ENCODE measurements at regions not wholly inside any gene's neighbourhood (a gene's known extent, or its start where the extent isn't known, plus 50 kb on each side); places are given as distances from the start of the nearest gene placed in this dataset.
A peak's percentile ranks its signal among the peaks of the same experiment; 100 is the strongest.
"Not testable (repeated sequence)": the region's sequence is repeated elsewhere in the genome, so short reads cannot be mapped to it uniquely, and the experiment has no call there.

GRCh38 chr5:144024545-144024944, 145.9 kb downstream of the YIPF5 start:
- H3K4me3 Mint-ChIP-seq = no peak overlapping the region

GRCh38 chr5:144026286-144026685, 144.2 kb downstream of the YIPF5 start:
- H3K4me1 Mint-ChIP-seq = peaks cover 0 to 2% (median 0%) of the 10 kb centered on the region in 3 donors
- H3K36me3 Mint-ChIP-seq = no peaks in the 10 kb centered on the region
- no peak overlapping the region for H3K4me3 Mint-ChIP-seq
- peaks cover 3% of the 10 kb centered on the region for H3K27me3 Mint-ChIP-seq
- peaks cover 0 to 10% (median 3%) of the 10 kb centered on the region in 3 donors for H3K9me3 Mint-ChIP-seq
- no peak overlapping the region for H3K27ac Mint-ChIP-seq

More at GRCh38 chr5:144024545-144024944, 145.9 kb downstream of the YIPF5 start:
- peaks cover 3% of the 10 kb centered on the region for H3K27me3 Mint-ChIP-seq
- H3K9me3 Mint-ChIP-seq = peaks cover 5 to 10% (median 7%) of the 10 kb centered on the region in 3 donors
- peaks cover 0 to 2% (median 0%) of the 10 kb centered on the region in 3 donors for H3K4me1 Mint-ChIP-seq
- no peaks in the 10 kb centered on the region for H3K36me3 Mint-ChIP-seq
- H3K27ac Mint-ChIP-seq = no peak overlapping the region

DNA sequence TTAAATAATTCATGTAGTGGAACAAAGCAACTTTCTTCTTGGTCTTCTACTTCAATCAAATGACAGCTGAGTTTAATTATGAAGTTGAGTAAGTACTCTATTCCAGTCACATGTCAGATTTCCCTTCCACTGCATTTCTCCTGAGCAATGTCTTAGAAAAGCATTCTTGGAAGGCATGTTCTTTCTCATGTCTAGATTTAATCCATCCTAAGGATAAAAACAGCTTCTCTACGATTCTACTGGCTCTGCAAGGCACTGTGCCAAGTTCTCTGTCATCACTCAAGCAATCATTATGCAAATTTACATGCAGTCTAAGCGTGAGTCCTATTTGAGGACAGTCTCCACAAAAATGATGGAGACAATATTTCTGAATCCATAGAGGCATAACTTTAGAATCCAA, 142.4 kb downstream of the YIPF5 start:
- Mint-ChIP-seq H3K27me3 (peaks cover 5% of the 10 kb centered on the region), H3K9me3 (no peaks in the 10 kb centered on the region), H3K36me3 (no peaks in the 10 kb centered on the region), H3K27ac (no peak overlapping the region), H3K4me1 (peaks cover 0 to 2% (median 0%) of the 10 kb centered on the region in 3 donors), H3K4me3 (no peak overlapping the region)

DNA sequence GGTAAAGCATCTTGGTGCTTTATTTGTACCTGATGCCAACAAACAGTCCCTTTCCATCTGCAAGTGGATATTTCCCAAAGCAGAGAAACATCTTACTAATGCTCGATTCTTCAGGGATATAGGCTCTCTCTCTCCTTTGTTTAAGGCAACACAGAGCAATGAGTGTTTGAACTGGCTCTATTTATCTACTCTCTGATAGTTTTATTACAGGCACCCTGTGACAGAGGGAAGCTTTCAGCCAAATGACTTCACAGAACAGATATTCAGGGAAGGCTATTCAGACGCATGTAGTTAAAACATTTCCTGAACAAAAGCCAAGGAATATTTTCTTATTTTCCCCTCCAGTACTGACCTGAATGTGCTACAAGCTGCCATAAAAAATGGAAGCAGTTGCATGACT, 141.8 kb downstream of the YIPF5 start:
- Mint-ChIP-seq H3K36me3 (no peaks in the 10 kb centered on the region), H3K27ac (no peak overlapping the region), H3K9me3 (no peaks in the 10 kb centered on the region), H3K27me3 (peaks cover 6% of the 10 kb centered on the region), H3K4me1 (peaks cover 0 to 2% (median 0%) of the 10 kb centered on the region in 3 donors), H3K4me3 (no peak overlapping the region)

DNA sequence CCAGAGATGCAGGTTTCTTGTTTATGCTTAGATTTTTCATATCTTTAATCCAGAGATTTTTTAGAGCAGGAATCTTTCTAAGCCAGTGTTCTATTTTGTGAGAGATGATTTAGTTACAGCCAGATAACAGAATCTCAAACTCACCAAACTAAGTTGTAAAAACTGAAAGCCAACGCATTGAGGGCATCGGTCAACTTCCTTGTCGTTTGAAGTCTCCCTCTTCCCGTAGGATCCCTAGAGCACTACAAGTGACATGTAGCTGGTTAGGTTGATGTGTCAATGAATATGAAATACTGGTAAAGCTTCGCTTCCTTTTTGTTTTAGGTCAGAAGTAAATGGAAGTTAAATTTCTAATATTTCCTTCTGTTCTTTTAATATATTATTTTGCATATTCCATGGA, 139.6 kb downstream of the YIPF5 start:
- Mint-ChIP-seq H3K9me3 (no peaks in the 10 kb centered on the region), H3K36me3 (no peaks in the 10 kb centered on the region), H3K4me3 (no peak overlapping the region), H3K4me1 (no peaks in the 10 kb centered on the region), H3K27me3 (peaks cover 12% of the 10 kb centered on the region), H3K27ac (no peak overlapping the region)

DNA sequence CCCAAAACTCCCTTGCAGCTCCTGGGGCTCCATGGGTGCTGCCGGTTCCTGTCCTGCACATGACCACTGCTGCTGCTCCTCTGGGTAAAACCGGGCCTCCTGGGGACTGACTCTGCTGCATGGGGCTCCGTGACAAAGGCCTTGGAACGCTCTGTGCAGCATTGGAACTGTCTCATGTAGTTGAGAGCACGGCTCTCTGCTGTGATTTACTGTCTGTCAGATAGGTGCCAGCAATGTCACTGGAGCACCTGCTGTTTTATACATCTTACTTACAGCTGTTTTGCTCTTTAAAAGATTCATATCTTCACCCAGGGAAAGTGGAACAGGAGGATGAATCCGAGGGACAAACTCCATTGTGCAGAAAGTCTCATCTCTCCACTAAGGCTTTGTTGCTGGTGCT, 138.1 kb downstream of the YIPF5 start:
- H3K9me3 Mint-ChIP-seq = peaks cover 0 to 2% (median 0%) of the 10 kb centered on the region in 3 donors
- H3K27me3 Mint-ChIP-seq = peaks cover 13% of the 10 kb centered on the region
- H3K4me1 Mint-ChIP-seq = no peaks in the 10 kb centered on the region
- peak overlapping the region in 1 of 4 donors; percentile 34 for H3K4me3 Mint-ChIP-seq
- no peaks in the 10 kb centered on the region for H3K36me3 Mint-ChIP-seq
- H3K27ac Mint-ChIP-seq = no peak overlapping the region

- Mint-ChIP-seq H3K27me3 (peaks cover 12% of the 10 kb centered on the region), H3K27ac (no peak overlapping the region), H3K4me1 (no peaks in the 10 kb centered on the region), H3K36me3 (no peaks in the 10 kb centered on the region), H3K4me3 (no peak overlapping the region), H3K9me3 (peaks cover 0 to 2% (median 0%) of the 10 kb centered on the region in 3 donors)
These were observed 137.0 kb downstream of the YIPF5 start for GRCh38 chr5:144033486-144033885.

- H3K4me1 Mint-ChIP-seq = no peaks in the 10 kb centered on the region
- H3K4me3 Mint-ChIP-seq = no peak overlapping the region
- no peaks in the 10 kb centered on the region for H3K36me3 Mint-ChIP-seq
These were observed 135.3 kb downstream of the YIPF5 start for GRCh38 chr5:144035046-144035740.

DNA sequence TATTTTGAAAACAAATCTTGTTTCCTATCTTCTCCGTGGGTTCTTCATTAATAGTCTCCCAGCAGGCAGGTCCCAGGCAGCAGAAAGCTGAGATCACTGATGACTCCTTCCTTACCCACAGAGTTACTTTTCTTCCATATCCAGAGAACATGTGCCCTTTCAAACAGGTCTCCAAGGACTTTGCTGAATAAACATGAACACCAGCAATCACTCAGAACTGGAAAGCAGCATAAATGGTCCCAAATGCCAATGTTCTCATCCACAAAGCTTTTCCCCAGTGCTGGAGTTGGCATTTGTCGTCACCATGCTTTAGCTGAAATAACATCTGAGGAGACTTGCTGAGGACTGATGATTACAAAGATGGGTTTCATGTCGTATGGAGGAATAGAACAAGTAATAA, 134.0 kb downstream of the YIPF5 start:
- H3K27me3 Mint-ChIP-seq = peaks cover 11% of the 10 kb centered on the region
- H3K36me3 Mint-ChIP-seq = no peaks in the 10 kb centered on the region
- no peak overlapping the region for H3K4me3 Mint-ChIP-seq
- H3K4me1 Mint-ChIP-seq = no peaks in the 10 kb centered on the region
- H3K27ac Mint-ChIP-seq = peak overlapping the region in 1 of 3 donors; percentile 45
- peaks cover 0 to 2% (median 0%) of the 10 kb centered on the region in 3 donors for H3K9me3 Mint-ChIP-seq

More at GRCh38 chr5:144035046-144035740, 135.3 kb downstream of the YIPF5 start:
- Mint-ChIP-seq H3K9me3 (peaks cover 0 to 2% (median 0%) of the 10 kb centered on the region in 3 donors), H3K27ac (no peak overlapping the region), H3K27me3 (peaks cover 12% of the 10 kb centered on the region)

GRCh38 chr5:144040615-144041305, 129.7 kb downstream of the YIPF5 start:
- no peak overlapping the region for H3K4me3 Mint-ChIP-seq
- peaks cover 2% of the 10 kb centered on the region for H3K27me3 Mint-ChIP-seq
- H3K9me3 Mint-ChIP-seq = peaks cover 0 to 6% (median 0%) of the 10 kb centered on the region in 3 donors
- no peaks in the 10 kb centered on the region for H3K36me3 Mint-ChIP-seq
- no peak overlapping the region for H3K27ac Mint-ChIP-seq
- H3K4me1 Mint-ChIP-seq = no peaks in the 10 kb centered on the region

- no peaks in the 10 kb centered on the region for H3K4me1 Mint-ChIP-seq
These were observed 128.3 kb downstream of the YIPF5 start for GRCh38 chr5:144042156-144042555.

GRCh38 chr5:144048259-144048856, 122.1 kb downstream of the YIPF5 start:
- peaks cover 3 to 9% (median 4%) of the 10 kb centered on the region in 3 donors for H3K9me3 Mint-ChIP-seq
- H3K4me3 Mint-ChIP-seq = no peak overlapping the region
- H3K27me3 Mint-ChIP-seq = no peaks in the 10 kb centered on the region

More at GRCh38 chr5:144042156-144042555, 128.3 kb downstream of the YIPF5 start:
- no peak overlapping the region for H3K4me3 Mint-ChIP-seq
- no peaks in the 10 kb centered on the region for H3K36me3 Mint-ChIP-seq
- no peak overlapping the region for H3K27ac Mint-ChIP-seq
- H3K27me3 Mint-ChIP-seq = no peaks in the 10 kb centered on the region
- peaks cover 0 to 4% (median 0%) of the 10 kb centered on the region in 3 donors for H3K9me3 Mint-ChIP-seq

GRCh38 chr5:144055391-144055790, 115.1 kb downstream of the YIPF5 start:
- H3K27ac Mint-ChIP-seq = not testable (repeated sequence)

More at GRCh38 chr5:144048259-144048856, 122.1 kb downstream of the YIPF5 start:
- Mint-ChIP-seq H3K4me1 (no peaks in the 10 kb centered on the region), H3K36me3 (no peaks in the 10 kb centered on the region), H3K27ac (no peak overlapping the region)

GRCh38 chr5:144060091-144060490, 110.4 kb downstream of the YIPF5 start:
- H3K36me3 Mint-ChIP-seq, H3K4me1 Mint-ChIP-seq, H3K4me3 Mint-ChIP-seq, H3K27me3 Mint-ChIP-seq: not testable (repeated sequence)
- Mint-ChIP-seq H3K27ac (peak overlapping the region in 1 of 3 donors; percentile 24), H3K9me3 (peaks cover 4 to 15% (median 7%) of the 10 kb centered on the region in 3 donors)

More at GRCh38 chr5:144055391-144055790, 115.1 kb downstream of the YIPF5 start:
- H3K9me3 Mint-ChIP-seq, H3K27me3 Mint-ChIP-seq, H3K4me1 Mint-ChIP-seq, H3K36me3 Mint-ChIP-seq, H3K4me3 Mint-ChIP-seq: not testable (repeated sequence)

GRCh38 chr5:144060598-144060997, 109.9 kb downstream of the YIPF5 start:
- Mint-ChIP-seq H3K36me3 (peaks cover 8% of the 10 kb centered on the region), H3K4me3 (no peak overlapping the region), H3K9me3 (peaks cover 4 to 15% (median 7%) of the 10 kb centered on the region in 3 donors)

More at GRCh38 chr5:144060598-144060997, 109.9 kb downstream of the YIPF5 start:
- Mint-ChIP-seq H3K4me1 (no peaks in the 10 kb centered on the region), H3K27me3 (peaks cover 3% of the 10 kb centered on the region), H3K27ac (no peak overlapping the region)
